Endodermal cell (in vitro differentiated cells): ENCODE measurements at regions not wholly inside any gene's neighbourhood (a gene's known extent, or its start where the extent isn't known, plus 50 kb on each side); places are given as distances from the start of the nearest gene placed in this dataset.

Source experiments
- DNase-seq: peaks from one replicate; pipeline ENCODE4 v3.0.0-alpha.2; 2017
- H3K27ac ChIP-seq: 2 replicates; pipeline ENCODE4 v1.5.1; 2013; ENCODE audit warnings: mild to moderate bottlenecking, low read depth, low read length, moderate library complexity
- H3K27me3 ChIP-seq: 2 replicates; pipeline ENCODE4 v1.6.1; 2013; ENCODE audit warnings: mild to moderate bottlenecking, low read length, moderate library complexity; ENCODE audit not compliant: insufficient read depth, control insufficient read depth, poor library complexity, severe bottlenecking
- H3K36me3 ChIP-seq: 2 replicates; pipeline ENCODE4 v1.7.0; 2013; ENCODE audit warnings: mild to moderate bottlenecking, low read length, moderate library complexity; ENCODE audit not compliant: control insufficient read depth, insufficient read depth
- H3K4me1 ChIP-seq: one replicate; pipeline ENCODE4 v1.7.0; 2013; ENCODE audit warnings: low read length; ENCODE audit not compliant: control insufficient read depth, insufficient read depth
- H3K4me3 ChIP-seq: 2 replicates; pipeline ENCODE4 v1.5.1; 2013; ENCODE audit warnings: mild to moderate bottlenecking, low read length, moderate library complexity
- H3K9ac ChIP-seq: 2 replicates; pipeline ENCODE4 v1.6.1; 2013; ENCODE audit warnings: mild to moderate bottlenecking, low read length, moderate library complexity; ENCODE audit not compliant: poor library complexity, severe bottlenecking; ENCODE audit errors: extremely low read depth
- H3K9me3 ChIP-seq: 2 replicates; pipeline ENCODE4 v1.6.1; 2013; ENCODE audit warnings: mild to moderate bottlenecking, low read length, moderate library complexity; ENCODE audit not compliant: control insufficient read depth
- H3K27ac Mint-ChIP-seq: 2 replicates; pipeline ENCODE4 v1.8.0; 2020; ENCODE audit warnings: mixed read lengths
- H3K27me3 Mint-ChIP-seq: 2 replicates; pipeline ENCODE4 v1.8.0; 2021; ENCODE audit warnings: mild to moderate bottlenecking, mixed read lengths; ENCODE audit not compliant: insufficient read depth
- H3K36me3 Mint-ChIP-seq: 2 replicates; pipeline ENCODE4 v1.8.0; 2020; ENCODE audit warnings: low read depth, mixed read lengths
- H3K4me1 Mint-ChIP-seq: 2 replicates; pipeline ENCODE4 v1.8.0; 2020; ENCODE audit warnings: mixed read lengths
- H3K4me3 Mint-ChIP-seq: 2 replicates; pipeline ENCODE4 v1.8.0; 2020; ENCODE audit warnings: mild to moderate bottlenecking, moderate library complexity, mixed read lengths
- H3K9me3 Mint-ChIP-seq: 2 replicates; pipeline ENCODE4 v1.8.0; 2020; ENCODE audit warnings: mild to moderate bottlenecking, mixed read lengths
- WGBS, 2 experiments: methylation state at CpG; one replicate each; pipeline versions ENCODE4 v1.1.5 to v1.1.7; 2013; ENCODE audit warnings: missing lambda C conversion rate in 2 of 2, mixed read lengths in 1 of 2; ENCODE audit not compliant: insufficient coverage in 1 of 2, insufficient read length in 1 of 2; 5-methylcytosine and 5-hydroxymethylcytosine counted together
- TF ChIP-seq, protein P1 (sequence below): fragments of 200-600 bp; sonication (generic); conservative IDR thresholded peaks from 2 replicates; pipeline ENCODE4 v1.5.0; 2021; ENCODE audit warnings: antibody characterized with exemption, mild to moderate bottlenecking

DNA sequence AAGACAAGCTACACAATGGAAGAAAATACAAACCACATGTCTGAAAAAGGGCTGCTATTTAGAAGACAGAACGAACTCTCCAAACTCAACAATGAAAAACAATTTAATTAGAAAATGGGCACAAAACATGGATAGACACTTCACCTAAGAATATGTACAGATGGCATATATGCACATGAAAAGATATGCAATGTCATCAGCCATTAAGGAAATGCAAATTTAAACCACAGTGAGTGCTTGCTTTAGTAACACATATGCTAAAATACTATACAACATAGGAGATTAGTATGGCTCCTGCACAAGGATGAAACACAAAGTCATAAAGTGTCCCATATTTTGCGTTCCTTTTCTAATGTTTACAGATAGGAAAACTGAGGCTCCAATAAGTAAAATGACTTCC is 60.4 kb upstream of the FAM83B start:
- H3K4me3 ChIP-seq = no peak overlapping the region
- no peaks in the 10 kb centered on the region for H3K36me3 ChIP-seq
- no peak for DNase-seq
- H3K9me3 ChIP-seq = no peaks in the 10 kb centered on the region
- Mint-ChIP-seq H3K4me1 (peaks cover 3% of the 10 kb centered on the region), H3K27me3 (no peaks in the 10 kb centered on the region), H3K4me3 (no peak overlapping the region), H3K9me3 (peaks cover 3% of the 10 kb centered on the region), H3K36me3 (no peaks in the 10 kb centered on the region), H3K27ac (no peak overlapping the region)
- no peak overlapping the region for H3K9ac ChIP-seq
- no peaks in the 10 kb centered on the region for H3K4me1 ChIP-seq
- H3K27me3 ChIP-seq = no peaks in the 10 kb centered on the region
- no peak overlapping the region for H3K27ac ChIP-seq
- TF ChIP-seq, protein P1, sequence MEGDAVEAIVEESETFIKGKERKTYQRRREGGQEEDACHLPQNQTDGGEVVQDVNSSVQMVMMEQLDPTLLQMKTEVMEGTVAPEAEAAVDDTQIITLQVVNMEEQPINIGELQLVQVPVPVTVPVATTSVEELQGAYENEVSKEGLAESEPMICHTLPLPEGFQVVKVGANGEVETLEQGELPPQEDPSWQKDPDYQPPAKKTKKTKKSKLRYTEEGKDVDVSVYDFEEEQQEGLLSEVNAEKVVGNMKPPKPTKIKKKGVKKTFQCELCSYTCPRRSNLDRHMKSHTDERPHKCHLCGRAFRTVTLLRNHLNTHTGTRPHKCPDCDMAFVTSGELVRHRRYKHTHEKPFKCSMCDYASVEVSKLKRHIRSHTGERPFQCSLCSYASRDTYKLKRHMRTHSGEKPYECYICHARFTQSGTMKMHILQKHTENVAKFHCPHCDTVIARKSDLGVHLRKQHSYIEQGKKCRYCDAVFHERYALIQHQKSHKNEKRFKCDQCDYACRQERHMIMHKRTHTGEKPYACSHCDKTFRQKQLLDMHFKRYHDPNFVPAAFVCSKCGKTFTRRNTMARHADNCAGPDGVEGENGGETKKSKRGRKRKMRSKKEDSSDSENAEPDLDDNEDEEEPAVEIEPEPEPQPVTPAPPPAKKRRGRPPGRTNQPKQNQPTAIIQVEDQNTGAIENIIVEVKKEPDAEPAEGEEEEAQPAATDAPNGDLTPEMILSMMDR = no peak
- 84 to 100% methylated on average over 1 to 2 of the region's 2 CpGs for WGBS, 2 experiments

DNA sequence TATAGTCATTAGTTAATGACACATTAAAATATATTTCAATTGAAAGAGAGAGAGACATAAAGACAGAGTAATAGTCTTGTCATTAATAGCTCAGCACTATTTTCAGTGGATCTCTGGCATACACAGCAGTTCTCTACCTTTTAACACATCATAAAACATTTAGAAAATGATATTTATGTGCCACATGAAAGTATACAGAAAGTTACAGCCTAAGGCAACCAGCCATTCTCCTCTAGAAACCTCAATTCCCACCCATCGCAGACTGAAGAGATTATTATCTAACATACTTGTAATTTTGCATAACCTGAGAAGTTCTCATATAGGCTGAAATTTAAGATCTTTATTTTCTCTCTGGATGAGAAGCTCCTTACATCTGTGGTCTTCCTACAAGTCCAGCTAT is 58.7 kb upstream of the FAM83B start:
- Histone ChIP-seq H3K27ac (no peak overlapping the region), H3K36me3 (no peaks in the 10 kb centered on the region), H3K4me1 (no peaks in the 10 kb centered on the region), H3K27me3 (no peaks in the 10 kb centered on the region), H3K9ac (no peak overlapping the region), H3K9me3 (no peaks in the 10 kb centered on the region), H3K4me3 (no peak overlapping the region)
- Mint-ChIP-seq H3K9me3 (peaks cover 3% of the 10 kb centered on the region), H3K4me3 (no peak overlapping the region), H3K36me3 (no peaks in the 10 kb centered on the region), H3K4me1 (peaks cover 3% of the 10 kb centered on the region), H3K27ac (no peak overlapping the region), H3K27me3 (no peaks in the 10 kb centered on the region)
- TF ChIP-seq, protein P1 = no peak
- 100% methylated on average over 1 of the region's 1 CpG; no CpG with 5 or more reads in 1 of the 2 experiments for WGBS, 2 experiments
- no peak for DNase-seq
